ENCODE measurements at regions not wholly inside any gene's neighbourhood (a gene's known extent, or its start where the extent isn't known, plus 50 kb on each side); places are given as distances from the start of the nearest gene placed in this dataset.

DNA sequence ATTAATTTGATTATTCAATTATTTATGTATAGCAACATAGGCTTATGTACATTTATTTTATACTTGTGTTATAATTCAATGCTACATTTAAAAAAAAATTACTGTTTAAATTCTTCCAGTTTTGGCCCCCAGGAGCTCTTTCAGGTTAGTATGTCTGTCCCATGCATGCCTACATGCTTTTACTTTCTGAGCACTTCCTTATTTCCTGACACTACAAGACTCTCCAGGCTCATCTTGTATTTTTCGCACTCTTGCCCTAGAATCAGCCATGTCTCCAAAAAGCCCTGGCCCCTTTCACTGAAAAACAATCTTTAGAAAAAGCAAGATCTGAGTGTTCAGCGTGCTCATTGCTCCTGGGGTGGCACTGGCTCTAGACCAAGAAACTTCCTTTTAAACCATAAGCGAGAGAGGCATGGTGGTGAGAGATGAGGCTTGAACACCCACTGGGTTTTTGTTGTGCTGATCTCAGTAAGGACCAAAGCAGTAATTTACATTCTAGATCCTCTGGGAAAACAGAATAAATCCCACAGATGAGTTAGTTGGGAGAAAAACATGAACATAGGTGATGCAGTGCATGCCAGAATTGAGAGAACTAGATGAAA lies 95.0 kb downstream of the SLC30A10 start:
- no peak for TF ChIP-seq CTCF (IDR thresholded peaks at IDR 0.05; ENCODE audit: low read depth, low read length, missing control alignments)
- H3K4me3 ChIP-seq (ENCODE audit: low read depth, low read length), result no peak overlapping the region
- DNase-seq (ENCODE audit: low read depth), result no peak

GRCh38 chr1:219826290-219826689 lies 102.1 kb downstream of the SLC30A10 start:
- no peak for DNase-seq (ENCODE audit: low read depth)
- no peak overlapping the region for H3K4me3 ChIP-seq (ENCODE audit: low read depth, low read length)
- TF ChIP-seq CTCF (IDR thresholded peaks at IDR 0.05; ENCODE audit: low read depth, low read length, missing control alignments), result no peak

DNA sequence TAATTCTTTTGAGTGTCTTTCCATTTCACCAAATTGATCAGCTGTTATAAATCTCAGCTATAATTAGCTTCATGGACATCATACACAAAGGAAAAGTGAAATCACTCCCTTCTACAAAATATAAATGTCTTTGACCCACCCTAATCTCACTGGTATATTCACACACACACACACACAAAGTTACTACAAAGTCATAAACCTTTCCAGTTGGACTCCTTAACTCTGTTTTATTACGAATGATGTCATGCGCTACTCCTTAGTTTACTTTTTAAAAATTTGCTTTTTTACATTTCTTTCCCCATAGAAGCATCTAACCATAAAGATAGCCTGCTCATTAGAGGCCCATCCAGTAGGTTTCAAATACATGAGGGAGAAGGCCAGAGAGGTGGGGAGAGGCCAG lies 103.0 kb downstream of the SLC30A10 start:
- no peak for DNase-seq (ENCODE audit: low read depth)
- no peak for TF ChIP-seq CTCF (IDR thresholded peaks at IDR 0.05; ENCODE audit: low read depth, low read length, missing control alignments)
- H3K4me3 ChIP-seq (ENCODE audit: low read depth, low read length), result no peak overlapping the region

DNA sequence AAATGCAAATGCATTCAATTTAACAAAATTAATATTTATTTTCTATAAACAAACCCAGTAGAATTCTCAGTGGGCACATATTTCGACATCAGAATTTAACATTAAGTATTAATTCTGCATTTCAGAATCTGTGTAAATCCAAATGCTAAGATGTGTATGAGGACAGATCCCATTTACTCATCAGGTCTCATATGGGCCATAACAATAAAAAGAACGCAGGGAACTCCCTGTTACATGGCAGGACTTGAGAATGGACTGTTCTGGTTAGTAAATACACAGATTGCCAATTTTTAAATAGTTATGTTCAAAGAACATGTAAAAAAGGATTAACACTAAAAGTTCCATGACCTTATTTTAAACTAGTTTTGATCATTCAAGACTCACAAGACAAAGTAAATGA lies 104.0 kb downstream of the SLC30A10 start:
- no peak overlapping the region for H3K4me3 ChIP-seq (ENCODE audit: low read depth, low read length)
- TF ChIP-seq CTCF (IDR thresholded peaks at IDR 0.05; ENCODE audit: low read depth, low read length, missing control alignments), result no peak
- DNase-seq (ENCODE audit: low read depth), result no peak

- no peak for DNase-seq (ENCODE audit: low read depth)
- no peak overlapping the region for H3K4me3 ChIP-seq (ENCODE audit: low read depth, low read length)
- no peak for TF ChIP-seq CTCF (IDR thresholded peaks at IDR 0.05; ENCODE audit: low read depth, low read length, missing control alignments)
Measured at GRCh38 chr1:219820551-219820950, 107.8 kb downstream of the SLC30A10 start.

- no peak for DNase-seq (ENCODE audit: low read depth)
- no peak for TF ChIP-seq CTCF (IDR thresholded peaks at IDR 0.05; ENCODE audit: low read depth, low read length, missing control alignments)
- no peak overlapping the region for H3K4me3 ChIP-seq (ENCODE audit: low read depth, low read length)
Measured at GRCh38 chr1:219817914-219818313, 110.4 kb downstream of the SLC30A10 start.

GRCh38 chr1:219813294-219813693 lies 115.1 kb downstream of the SLC30A10 start:
- H3K4me3 ChIP-seq (ENCODE audit: low read depth, low read length), result no peak overlapping the region
- DNase-seq (ENCODE audit: low read depth), result no peak
- TF ChIP-seq CTCF (IDR thresholded peaks at IDR 0.05; ENCODE audit: low read depth, low read length, missing control alignments), result no peak
